Breast epithelium (tissue), 3 donors: ENCODE measurements at regions not wholly inside any gene's neighbourhood (a gene's known extent, or its start where the extent isn't known, plus 50 kb on each side); places are given as distances from the start of the nearest gene placed in this dataset.

ENCODE experiments used
- POLR2A ChIP-seq: fragments of 450-650 bp; IDR thresholded peaks from one replicate; pipeline ENCODE4 v1.6.1; 2016; ENCODE audit warnings: antibody characterized with exemption, mild to moderate bottlenecking, moderate library complexity
- POLR2AphosphoS5 ChIP-seq, 3 donors: sonication (generic); formaldehyde crosslinking; IDR thresholded peaks; one replicate each; pipeline ENCODE4 v1.6.1; 2017; ENCODE audit warnings: antibody characterized with exemption in 3 of 3
- TF ChIP-seq, protein P1 (sequence below), 3 donors: fragments of 450-650 bp; IDR thresholded peaks; one replicate each; pipeline ENCODE4 v1.5.1; 2016 to 2017; ENCODE audit warnings: antibody characterized with exemption in 3 of 3, mild to moderate bottlenecking in 3 of 3, moderate library complexity in 3 of 3

DNA sequence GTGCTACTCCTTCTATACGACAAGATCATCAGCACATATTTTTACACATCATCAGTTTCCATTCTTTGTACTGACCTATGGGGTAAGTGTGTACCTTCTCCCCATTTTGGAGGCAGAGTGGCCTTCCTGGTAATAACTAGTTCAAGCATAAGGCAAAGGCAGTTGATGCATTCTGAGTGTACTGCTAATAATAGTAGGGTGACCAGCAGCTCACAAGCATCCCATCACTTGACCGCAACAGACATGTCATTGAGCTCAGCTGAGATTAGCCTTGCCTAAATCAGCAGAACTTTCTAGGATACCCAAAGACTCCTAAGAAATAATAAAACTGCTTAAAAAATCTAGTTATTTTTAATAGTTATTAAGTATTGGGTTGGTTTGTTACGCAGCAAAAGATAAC lies 329.8 kb upstream of the FRG2C start:
- TF ChIP-seq POLR2AphosphoS5 (IDR thresholded peaks at IDR 0.05) (no peak), POLR2A (no peak)
- TF ChIP-seq, protein P1, sequence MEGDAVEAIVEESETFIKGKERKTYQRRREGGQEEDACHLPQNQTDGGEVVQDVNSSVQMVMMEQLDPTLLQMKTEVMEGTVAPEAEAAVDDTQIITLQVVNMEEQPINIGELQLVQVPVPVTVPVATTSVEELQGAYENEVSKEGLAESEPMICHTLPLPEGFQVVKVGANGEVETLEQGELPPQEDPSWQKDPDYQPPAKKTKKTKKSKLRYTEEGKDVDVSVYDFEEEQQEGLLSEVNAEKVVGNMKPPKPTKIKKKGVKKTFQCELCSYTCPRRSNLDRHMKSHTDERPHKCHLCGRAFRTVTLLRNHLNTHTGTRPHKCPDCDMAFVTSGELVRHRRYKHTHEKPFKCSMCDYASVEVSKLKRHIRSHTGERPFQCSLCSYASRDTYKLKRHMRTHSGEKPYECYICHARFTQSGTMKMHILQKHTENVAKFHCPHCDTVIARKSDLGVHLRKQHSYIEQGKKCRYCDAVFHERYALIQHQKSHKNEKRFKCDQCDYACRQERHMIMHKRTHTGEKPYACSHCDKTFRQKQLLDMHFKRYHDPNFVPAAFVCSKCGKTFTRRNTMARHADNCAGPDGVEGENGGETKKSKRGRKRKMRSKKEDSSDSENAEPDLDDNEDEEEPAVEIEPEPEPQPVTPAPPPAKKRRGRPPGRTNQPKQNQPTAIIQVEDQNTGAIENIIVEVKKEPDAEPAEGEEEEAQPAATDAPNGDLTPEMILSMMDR (IDR thresholded peaks at IDR 0.05) = no peak
